Activated CD8-positive, alpha-beta memory T cell treated with anti-CD3 and anti-CD28 coated beads for 36 hours (primary cell): ENCODE measurements at regions not wholly inside any gene's neighbourhood (a gene's known extent, or its start where the extent isn't known, plus 50 kb on each side); places are given as distances from the start of the nearest gene placed in this dataset.
"Not testable (repeated sequence)": the region's sequence is repeated elsewhere in the genome, so short reads cannot be mapped to it uniquely, and the experiment has no call there.

Experiments used
- CTCF ChIA-PET: fragments of 350-600 bp; sonication (Branson Sonifier 250); formaldehyde crosslinking; loops from one replicate; lab custom pipeline; 2021; ENCODE audit warnings: antibody characterized with exemption; lab: Charles Lee
- POLR2A ChIA-PET: fragments of 350-600 bp; sonication (Branson Sonifier 250); formaldehyde crosslinking; loops from one replicate; lab custom pipeline; 2021; ENCODE audit warnings: antibody characterized with exemption; lab: Charles Lee

- ChIA-PET CTCF (no interaction called here), POLR2A (no interaction called here)
Observed at GRCh38 chr4:179607003-179607402, 2164.8 kb upstream of the AGA start.

- POLR2A ChIA-PET, result no interaction called here
- CTCF ChIA-PET, result no interaction called here
Observed at GRCh38 chr4:179615704-179616103, 2173.5 kb upstream of the AGA start.

GRCh38 chr4:179618966-179619365, 2176.7 kb upstream of the AGA start:
- ChIA-PET CTCF (no interaction called here), POLR2A (no interaction called here)

- CTCF ChIA-PET, result no interaction called here
- POLR2A ChIA-PET, result no interaction called here
Observed at GRCh38 chr4:179624768-179625181, 2182.5 kb upstream of the AGA start.

GRCh38 chr4:179625406-179625805, 2183.2 kb upstream of the AGA start:
- ChIA-PET CTCF (no interaction called here), POLR2A (no interaction called here)

- POLR2A ChIA-PET, result no interaction called here
Observed at GRCh38 chr4:179626687-179627086, 2184.4 kb upstream of the AGA start.

GRCh38 chr4:179631321-179631720, 2189.1 kb upstream of the AGA start:
- POLR2A ChIA-PET, result no interaction called here

More at GRCh38 chr4:179626687-179627086, 2184.4 kb upstream of the AGA start:
- CTCF ChIA-PET, result no interaction called here

GRCh38 chr4:179634862-179635261, 2192.6 kb upstream of the AGA start:
- ChIA-PET CTCF (no interaction called here), POLR2A (no interaction called here)

More at GRCh38 chr4:179631321-179631720, 2189.1 kb upstream of the AGA start:
- CTCF ChIA-PET, result interaction anchor here (0.6 kb wide), 1 partner anchor 96 kb away, joined by 3 read pairs; no protein-coding TSS in a partner anchor

- POLR2A ChIA-PET, result no interaction called here
- CTCF ChIA-PET, result no interaction called here
Observed at GRCh38 chr4:179662522-179662921, 2220.3 kb upstream of the AGA start.

GRCh38 chr4:179663641-179664429, 2221.6 kb upstream of the AGA start:
- ChIA-PET POLR2A (no interaction called here), CTCF (no interaction called here)

- POLR2A ChIA-PET, result no interaction called here
- CTCF ChIA-PET, result no interaction called here
Observed at GRCh38 chr4:179664430-179665027, 2222.3 kb upstream of the AGA start.

GRCh38 chr4:179666226-179666625, 2224.0 kb upstream of the AGA start:
- CTCF ChIA-PET, result no interaction called here
- POLR2A ChIA-PET, result no interaction called here

- ChIA-PET POLR2A (no interaction called here), CTCF (no interaction called here)
Observed at GRCh38 chr4:179671609-179672008, 2229.4 kb upstream of the AGA start.

- POLR2A ChIA-PET, result no interaction called here
- CTCF ChIA-PET, result no interaction called here
Observed at GRCh38 chr4:179678093-179678814, 2236.0 kb upstream of the AGA start.

GRCh38 chr4:179683661-179684060, 2241.4 kb upstream of the AGA start:
- POLR2A ChIA-PET, CTCF ChIA-PET: not testable (repeated sequence)

- ChIA-PET CTCF (no interaction called here), POLR2A (no interaction called here)
Observed at GRCh38 chr4:179692222-179692621, 2250.0 kb upstream of the AGA start.

GRCh38 chr4:179695175-179695574, 2252.9 kb upstream of the AGA start:
- ChIA-PET CTCF (no interaction called here), POLR2A (no interaction called here)

- ChIA-PET CTCF (no interaction called here), POLR2A (no interaction called here)
Observed at GRCh38 chr4:179698321-179698720, 2256.1 kb upstream of the AGA start.

- CTCF ChIA-PET, result no interaction called here
- POLR2A ChIA-PET, result no interaction called here
Observed at GRCh38 chr4:179709961-179710624, 2267.9 kb upstream of the AGA start.
